ENCODE measurements at regions not wholly inside any gene's neighbourhood (a gene's known extent, or its start where the extent isn't known, plus 50 kb on each side); places are given as distances from the start of the nearest gene placed in this dataset.

- TF ChIP-seq, protein P1, sequence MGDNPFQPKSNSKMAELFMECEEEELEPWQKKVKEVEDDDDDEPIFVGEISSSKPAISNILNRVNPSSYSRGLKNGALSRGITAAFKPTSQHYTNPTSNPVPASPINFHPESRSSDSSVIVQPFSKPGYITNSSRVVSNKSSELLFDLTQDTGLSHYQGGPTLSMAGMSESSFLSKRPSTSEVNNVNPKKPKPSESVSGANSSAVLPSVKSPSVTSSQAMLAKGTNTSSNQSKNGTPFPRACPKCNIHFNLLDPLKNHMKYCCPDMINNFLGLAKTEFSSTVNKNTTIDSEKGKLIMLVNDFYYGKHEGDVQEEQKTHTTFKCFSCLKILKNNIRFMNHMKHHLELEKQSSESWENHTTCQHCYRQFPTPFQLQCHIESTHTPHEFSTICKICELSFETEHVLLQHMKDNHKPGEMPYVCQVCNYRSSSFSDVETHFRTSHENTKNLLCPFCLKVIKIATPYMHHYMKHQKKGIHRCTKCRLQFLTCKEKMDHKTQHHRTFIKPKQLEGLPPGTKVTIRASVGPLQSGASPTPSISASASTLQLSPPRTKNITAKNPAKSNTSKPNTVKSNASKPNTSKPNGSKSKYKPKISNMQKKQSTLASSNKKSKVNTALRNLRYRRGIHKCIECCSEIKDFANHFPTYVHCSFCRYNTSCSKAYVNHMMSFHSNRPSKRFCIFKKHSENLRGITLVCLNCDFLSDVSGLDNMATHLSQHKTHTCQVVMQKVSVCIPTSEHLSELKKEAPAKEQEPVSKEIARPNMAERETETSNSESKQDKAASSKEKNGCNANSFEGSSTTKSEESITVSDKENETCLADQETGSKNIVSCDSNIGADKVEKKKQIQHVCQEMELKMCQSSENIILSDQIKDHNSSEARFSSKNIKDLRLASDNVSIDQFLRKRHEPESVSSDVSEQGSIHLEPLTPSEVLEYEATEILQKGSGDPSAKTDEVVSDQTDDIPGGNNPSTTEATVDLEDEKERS (tag by site-specific recombination; IDR thresholded peaks at IDR 0.05), result no peak
- TF ChIP-seq TCF7L2 (IDR thresholded peaks at IDR 0.05; ENCODE audit: borderline replicate concordance, low read depth, low read length), result no peak
- no peak for TF ChIP-seq ZNF610 (tag by site-specific recombination; IDR thresholded peaks at IDR 0.05; ENCODE audit: borderline replicate concordance)
- no peak for TF ChIP-seq TRIM28 (IDR thresholded peaks at IDR 0.05; ENCODE audit: borderline replicate concordance, low read length)
- TF ChIP-seq ZNF707 (tag by site-specific recombination; IDR thresholded peaks at IDR 0.05), result no peak
- TF ChIP-seq YY2 (tag by site-specific recombination; IDR thresholded peaks at IDR 0.05), result no peak
- peak; percentile 20; the same call in 1 of the 2 replicates for TF ChIP-seq ZNF580 (tag by site-specific recombination; IDR thresholded peaks at IDR 0.05)
- TF ChIP-seq, protein P2, sequence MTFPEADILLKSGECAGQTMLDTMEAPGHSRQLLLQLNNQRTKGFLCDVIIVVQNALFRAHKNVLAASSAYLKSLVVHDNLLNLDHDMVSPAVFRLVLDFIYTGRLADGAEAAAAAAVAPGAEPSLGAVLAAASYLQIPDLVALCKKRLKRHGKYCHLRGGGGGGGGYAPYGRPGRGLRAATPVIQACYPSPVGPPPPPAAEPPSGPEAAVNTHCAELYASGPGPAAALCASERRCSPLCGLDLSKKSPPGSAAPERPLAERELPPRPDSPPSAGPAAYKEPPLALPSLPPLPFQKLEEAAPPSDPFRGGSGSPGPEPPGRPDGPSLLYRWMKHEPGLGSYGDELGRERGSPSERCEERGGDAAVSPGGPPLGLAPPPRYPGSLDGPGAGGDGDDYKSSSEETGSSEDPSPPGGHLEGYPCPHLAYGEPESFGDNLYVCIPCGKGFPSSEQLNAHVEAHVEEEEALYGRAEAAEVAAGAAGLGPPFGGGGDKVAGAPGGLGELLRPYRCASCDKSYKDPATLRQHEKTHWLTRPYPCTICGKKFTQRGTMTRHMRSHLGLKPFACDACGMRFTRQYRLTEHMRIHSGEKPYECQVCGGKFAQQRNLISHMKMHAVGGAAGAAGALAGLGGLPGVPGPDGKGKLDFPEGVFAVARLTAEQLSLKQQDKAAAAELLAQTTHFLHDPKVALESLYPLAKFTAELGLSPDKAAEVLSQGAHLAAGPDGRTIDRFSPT (tag by site-specific recombination; IDR thresholded peaks at IDR 0.05), result peak; percentile 29; the same call in 1 of the 2 replicates
- TF ChIP-seq SP3 (tag by site-specific recombination; IDR thresholded peaks at IDR 0.05), result no peak
- TF ChIP-seq ZNF202 (tag by site-specific recombination; IDR thresholded peaks at IDR 0.05; ENCODE audit: borderline replicate concordance), result no peak
- TF ChIP-seq ZBTB8A (tag by site-specific recombination; IDR thresholded peaks at IDR 0.05), result 0 out of 2 replicates have a peak, but pooled peaks have one; percentile 35
- TF ChIP-seq FEZF1 (tag by site-specific recombination; IDR thresholded peaks at IDR 0.05), result peak; percentile 81
- TF ChIP-seq ZNF776 (tag by site-specific recombination; IDR thresholded peaks at IDR 0.05; ENCODE audit: borderline replicate concordance), result no peak
- no peak for TF ChIP-seq ZBTB7A (tag by site-specific recombination; IDR thresholded peaks at IDR 0.05; ENCODE audit: low read depth)
Observed at GRCh38 chr12:75779891-75780496, 251.6 kb downstream of the PHLDA1 start (continued).

DNA sequence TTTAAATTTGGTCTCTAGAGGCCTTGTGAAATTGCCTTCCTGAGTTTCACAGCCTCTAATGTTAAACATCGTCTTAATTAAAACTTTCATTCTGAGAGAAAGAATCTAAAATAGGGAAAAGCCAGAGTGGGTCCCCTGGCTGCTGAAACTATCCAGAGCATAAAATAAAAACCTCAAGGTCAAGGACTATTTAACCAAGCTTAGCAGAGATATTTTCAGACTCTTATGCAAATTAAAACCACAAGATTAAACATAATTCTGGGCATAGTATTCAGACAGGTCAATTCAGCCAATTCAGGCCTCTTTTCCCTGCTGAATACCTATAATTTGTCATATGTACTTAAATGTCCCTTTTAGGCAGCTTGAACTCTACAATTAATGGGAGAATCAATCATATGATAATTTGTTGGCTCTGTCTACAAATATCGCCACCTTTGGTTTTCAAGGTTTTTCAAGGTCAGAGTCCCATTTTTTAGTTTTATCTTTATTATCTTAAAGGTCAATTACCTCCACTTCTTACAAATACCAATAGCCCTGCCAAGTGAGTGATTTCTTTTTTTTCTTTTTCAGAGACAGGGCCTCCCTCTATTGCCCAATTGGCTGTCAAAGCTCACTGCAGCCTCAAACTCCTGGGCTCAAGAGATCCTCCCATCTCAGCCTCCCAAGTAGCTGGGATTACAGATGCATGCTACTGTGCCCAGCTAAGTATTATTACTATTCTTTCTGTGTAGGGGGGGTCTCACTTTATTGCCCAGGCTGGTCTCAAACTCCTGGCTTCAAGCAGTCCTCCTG, 257.1 kb downstream of the PHLDA1 start:
- Histone ChIP-seq H3K36me3 (ENCODE audit: control insufficient read depth in 2 of 2, insufficient read depth in 1 of 2, low read length in 2 of 2) (no peaks in the 10 kb centered on the region), H3K27ac (ENCODE audit: extremely low read depth, low read depth, low read length) (no peak overlapping the region), H3K4me1 (ENCODE audit: control insufficient read depth, insufficient read depth, low read length) (peaks cover 8% of the 10 kb centered on the region), H3K4me3 (ENCODE audit: low read depth, low read length) (no peak overlapping the region), H3K9me3 (ENCODE audit: control insufficient read depth, insufficient read depth, low read depth, low read length) (no peaks in the 10 kb centered on the region)
- TF ChIP-seq ZNF777 (tag by site-specific recombination; IDR thresholded peaks at IDR 0.05; ENCODE audit: borderline replicate concordance) (no peak), MZF1 (tag by site-specific recombination; IDR thresholded peaks at IDR 0.05; ENCODE audit: borderline replicate concordance) (no peak)
- TF ChIP-seq, protein P3, sequence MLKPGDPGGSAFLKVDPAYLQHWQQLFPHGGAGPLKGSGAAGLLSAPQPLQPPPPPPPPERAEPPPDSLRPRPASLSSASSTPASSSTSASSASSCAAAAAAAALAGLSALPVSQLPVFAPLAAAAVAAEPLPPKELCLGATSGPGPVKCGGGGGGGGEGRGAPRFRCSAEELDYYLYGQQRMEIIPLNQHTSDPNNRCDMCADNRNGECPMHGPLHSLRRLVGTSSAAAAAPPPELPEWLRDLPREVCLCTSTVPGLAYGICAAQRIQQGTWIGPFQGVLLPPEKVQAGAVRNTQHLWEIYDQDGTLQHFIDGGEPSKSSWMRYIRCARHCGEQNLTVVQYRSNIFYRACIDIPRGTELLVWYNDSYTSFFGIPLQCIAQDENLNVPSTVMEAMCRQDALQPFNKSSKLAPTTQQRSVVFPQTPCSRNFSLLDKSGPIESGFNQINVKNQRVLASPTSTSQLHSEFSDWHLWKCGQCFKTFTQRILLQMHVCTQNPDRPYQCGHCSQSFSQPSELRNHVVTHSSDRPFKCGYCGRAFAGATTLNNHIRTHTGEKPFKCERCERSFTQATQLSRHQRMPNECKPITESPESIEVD (tag by site-specific recombination; IDR thresholded peaks at IDR 0.05), result 0 out of 2 replicates have a peak, but pooled peaks have one; percentile 15
- CTCF ChIA-PET, result interaction anchor here (0.6 to 1.1 kb wide), 4 partner anchors 11 to 1199 kb away, joined by 3 to 6 read pairs (median 3); no protein-coding TSS in a partner anchor
- POLR2A ChIA-PET, result no interaction called here
